Stomach (tissue), 8 donors: ENCODE measurements at regions not wholly inside any gene's neighbourhood (a gene's known extent, or its start where the extent isn't known, plus 50 kb on each side); places are given as distances from the start of the nearest gene placed in this dataset.

ENCODE experiments used
- DNase-seq, 2 donors: peaks; one replicate each; pipeline versions ENCODE4 v3.0.0 to v3.0.0-alpha.2; 2013 to 2019
- H3K27ac ChIP-seq, 5 donors: fragments of 200-600 bp in 4 of 5; sonication (generic) in 4 of 5; one replicate each; pipeline ENCODE4 v1.5.1; 2013 to 2019; ENCODE audit warnings: mild to moderate bottlenecking in 1 of 5, moderate library complexity in 1 of 5
- H3K27me3 ChIP-seq, 3 donors: fragments of 200-600 bp; sonication (generic); one replicate each; pipeline ENCODE4 v1.5.1; 2017 to 2019; ENCODE audit warnings: mixed run types in 1 of 3
- H3K36me3 ChIP-seq, 4 donors: fragments of 200-600 bp; sonication (generic); 1 replicate in 3 of 4; 2 replicates in 1 of 4; pipeline ENCODE4 v1.5.1; 2016 to 2019
- H3K4me1 ChIP-seq, 4 donors: fragments of 200-600 bp; sonication (generic); one replicate each; pipeline ENCODE4 v1.5.1; 2016 to 2019
- H3K4me3 ChIP-seq, 4 donors: fragments of 200-600 bp; sonication (generic) in 3 of 4; one replicate each; pipeline ENCODE4 v1.5.1; 2016 to 2019; ENCODE audit warnings: mild to moderate bottlenecking in 1 of 4
- H3K9me3 ChIP-seq, 4 donors: fragments of 200-600 bp; sonication (generic); one replicate each; pipeline ENCODE4 v1.5.1; 2016 to 2019
- CTCF ChIP-seq, 7 experiments: fragments of 450-650 bp in 4 of 7; fragments of 200-600 bp in 3 of 7; sonication (generic) in 3 of 7; IDR thresholded peaks; one replicate each; pipeline ENCODE4 v1.5.1; 2016 to 2019; ENCODE audit warnings: antibody characterized with exemption in 7 of 7, control low read depth in 2 of 7, mild to moderate bottlenecking in 1 of 7
- EP300 ChIP-seq: sonication (generic); formaldehyde crosslinking; IDR thresholded peaks from one replicate; pipeline ENCODE4 v1.6.1; 2017; ENCODE audit warnings: antibody characterized with exemption
- POLR2A ChIP-seq, 4 donors: fragments of 450-650 bp; IDR thresholded peaks; one replicate each; pipeline ENCODE4 v1.6.1; 2016; ENCODE audit warnings: antibody characterized with exemption in 4 of 4, control low read depth in 2 of 4, mild to moderate bottlenecking in 1 of 4, moderate library complexity in 1 of 4
- POLR2AphosphoS5 ChIP-seq, 3 donors: sonication (generic); formaldehyde crosslinking; IDR thresholded peaks; one replicate each; pipeline ENCODE4 v1.6.1; 2016; ENCODE audit warnings: antibody characterized with exemption in 3 of 3
- WGBS, 5 donors: extraction: QIAGEN DNeasy Blood & Tissue Kit in 3 of 5; methylation state at CpG; one replicate each; pipeline versions ENCODE4 v1.1.5 to v1.1.7; 2013 to 2018; 5-methylcytosine and 5-hydroxymethylcytosine counted together
- intact Hi-C: fragments of 100-400 bp; cut with DNase I; formaldehyde crosslinking; loops from one replicate; pipeline ENCODE4 v1.15.1; 2023; ENCODE audit warnings: low total_unique reads
- donor health status: healthy with polysubstance abuse.
- donor health status: Bipolar disorder and iron deficiency.
- donor health status: healthy.

GRCh38 chr10:129331839-129332220 lies 135.2 kb upstream of the MGMT start:
- H3K27ac ChIP-seq: no peak overlapping the region
- H3K4me3 ChIP-seq: no peak overlapping the region
- WGBS, 5 donors: 82 to 89% (median 85%) methylated on average over 9 to 13 of the region's 13 CpGs
- peaks cover 0 to 32% (median 0%) of the 10 kb centered on the region in 3 donors for H3K27me3 ChIP-seq
- intact Hi-C loops: no loop called here
- DNase-seq: peak in 1 of 2 donors; percentile 17
- TF ChIP-seq POLR2AphosphoS5 (IDR thresholded peaks at IDR 0.05) (no peak), EP300 (no peak), CTCF (IDR thresholded peaks at IDR 0.05) (no peak), POLR2A (IDR thresholded peaks at IDR 0.05) (no peak)
- H3K36me3 ChIP-seq: no peaks in the 10 kb centered on the region
- H3K9me3 ChIP-seq: no peaks in the 10 kb centered on the region
- H3K4me1 ChIP-seq: no peaks in the 10 kb centered on the region

GRCh38 chr10:129332476-129332875 lies 134.6 kb upstream of the MGMT start:
- WGBS, 5 donors: 23 to 42% (median 24%) methylated on average over 6 of the region's 6 CpGs

GRCh38 chr10:129333706-129334105 lies 133.3 kb upstream of the MGMT start:
- intact Hi-C loops: no loop called here
- no peak for DNase-seq
- no peak overlapping the region for H3K27ac ChIP-seq
- 71 to 89% (median 85%) methylated on average over 8 of the region's 8 CpGs for WGBS, 5 donors
- H3K4me1 ChIP-seq: no peaks in the 10 kb centered on the region
- TF ChIP-seq CTCF (IDR thresholded peaks at IDR 0.05): no peak
- no peak for TF ChIP-seq EP300
- TF ChIP-seq POLR2A (IDR thresholded peaks at IDR 0.05): no peak
- no peak for TF ChIP-seq POLR2AphosphoS5 (IDR thresholded peaks at IDR 0.05)
- H3K36me3 ChIP-seq: no peaks in the 10 kb centered on the region
- peaks cover 0 to 32% (median 0%) of the 10 kb centered on the region in 3 donors for H3K27me3 ChIP-seq
- H3K9me3 ChIP-seq: no peaks in the 10 kb centered on the region
- H3K4me3 ChIP-seq: no peak overlapping the region

More at GRCh38 chr10:129332476-129332875, 134.6 kb upstream of the MGMT start:
- Histone ChIP-seq H3K4me3 (no peak overlapping the region), H3K27ac (no peak overlapping the region), H3K4me1 (no peaks in the 10 kb centered on the region), H3K27me3 (peaks cover 0 to 32% (median 0%) of the 10 kb centered on the region in 3 donors), H3K9me3 (no peaks in the 10 kb centered on the region), H3K36me3 (no peaks in the 10 kb centered on the region)
- no peak for DNase-seq
- intact Hi-C loops: no loop called here
- TF ChIP-seq POLR2A (IDR thresholded peaks at IDR 0.05): no peak
- peak in 1 of 7 experiments; percentile 21 for TF ChIP-seq CTCF (IDR thresholded peaks at IDR 0.05)

- TF ChIP-seq EP300: no peak
- TF ChIP-seq POLR2A (IDR thresholded peaks at IDR 0.05): no peak
- TF ChIP-seq CTCF (IDR thresholded peaks at IDR 0.05): no peak
- no peak for TF ChIP-seq POLR2AphosphoS5 (IDR thresholded peaks at IDR 0.05)
- WGBS, 5 donors: 60 to 64% (median 62%) methylated on average over 16 of the region's 16 CpGs
- Histone ChIP-seq H3K4me1 (no peaks in the 10 kb centered on the region), H3K9me3 (no peaks in the 10 kb centered on the region), H3K27me3 (peaks cover 0 to 32% (median 0%) of the 10 kb centered on the region in 3 donors), H3K27ac (no peak overlapping the region), H3K4me3 (no peak overlapping the region), H3K36me3 (no peaks in the 10 kb centered on the region)
- peak in 1 of 2 donors; percentile 15 for DNase-seq
- intact Hi-C loops: no loop called here
Observed at GRCh38 chr10:129334266-129334665, 132.8 kb upstream of the MGMT start.
